K562 (cell line): ENCODE measurements at regions not wholly inside any gene's neighbourhood (a gene's known extent, or its start where the extent isn't known, plus 50 kb on each side); places are given as distances from the start of the nearest gene placed in this dataset.

Source experiments
- ATAC-seq: fragments of 200-7000 bp; cut with Tn5 transposase; 3 replicates; pipeline ENCODE4 v1.9.1; 2020; ENCODE audit warnings: moderate library complexity
- BruUV-seq: library from RNA; stranded (reverse); fragments of 400-500 nt; replicated peaks from 2 replicates; lab custom pipeline; 2021; lab: Mats Ljungman, UMichigan
- CTCF ChIA-PET: fragments of 300-600 bp; formaldehyde crosslinking; extraction: SDS; loops from one replicate; lab custom pipeline; 2021; ENCODE audit warnings: low intra/inter-chr PET ratio; lab: Yijun Ruan, JAX
- POLR2A ChIA-PET: fragments of 300-600, 350-650 bp; sonication (Branson Sonifier 250); formaldehyde crosslinking; extraction: SDS; loops from one replicate; lab custom pipeline; 2021; ENCODE audit warnings: antibody characterized with exemption, inconsistent platforms; lab: Yijun Ruan, JAX
- DNase-seq, 4 experiments: peaks; one replicate each; pipeline versions ENCODE4 v3.0.0 to v3.0.0-alpha.2; 2011 to 2018; ENCODE audit warnings: low spot score in 3 of 4, mixed read lengths in 3 of 4; ENCODE audit errors: extremely low read depth in 1 of 4
- FAIRE-seq: peaks from 2 replicates; lab custom pipeline; 2011; peaks lifted over from hg19 to GRCh38; lab: Jason Lieb, UNC
- H2AFZ ChIP-seq: 2 replicates; pipeline ENCODE4 v1.6.0; 2011; ENCODE audit warnings: low read depth, low read length, control low read depth, inconsistent platforms
- H3K27ac ChIP-seq: fragments of 200-600 bp; 3 replicates; pipeline ENCODE4 v1.8.0; 2011; ENCODE audit warnings: low read depth, mild to moderate bottlenecking, control low read depth, inconsistent platforms, low read length, moderate library complexity, mixed read lengths; ENCODE audit errors: extremely low read depth
- H3K27me3 ChIP-seq, 2 experiments: fragments of 300-600 bp in 1 of 2; 2 replicates in 1 of 2; 3 replicates in 1 of 2; pipeline versions ENCODE4 v1.6.0 to v1.8.0; 2011; ENCODE audit warnings: inconsistent platforms in 2 of 2, low read length in 2 of 2, mild to moderate bottlenecking in 1 of 2, mixed read lengths in 1 of 2, moderate library complexity in 1 of 2; ENCODE audit not compliant: control insufficient read depth in 2 of 2, insufficient read depth in 2 of 2
- H3K36me3 ChIP-seq: fragments of 300-600 bp; 3 replicates; pipeline ENCODE4 v1.8.0; 2011; ENCODE audit warnings: mild to moderate bottlenecking, low read length, inconsistent platforms; ENCODE audit not compliant: control insufficient read depth, insufficient read depth
- H3K4me1 ChIP-seq, 2 experiments: fragments of 200-600 bp in 1 of 2; replicated peaks in 1 of 2; 2 replicates in 1 of 2; 3 replicates in 1 of 2; pipeline versions ENCODE4 v1.5.1 to v1.8.0; 2011; ENCODE audit warnings: inconsistent platforms in 2 of 2, low read length in 2 of 2, mild to moderate bottlenecking in 1 of 2, mixed read lengths in 1 of 2, moderate library complexity in 1 of 2; ENCODE audit not compliant: control insufficient read depth in 2 of 2, insufficient read depth in 2 of 2
- H3K4me2 ChIP-seq: 2 replicates; pipeline ENCODE4 v1.6.1; 2011; ENCODE audit warnings: low read length, control low read depth, inconsistent platforms, mixed read lengths; ENCODE audit not compliant: insufficient read depth
- H3K4me3 ChIP-seq: fragments of 200-600 bp; sonication (generic), shearing (Covaris generic); 2 replicates; pipeline ENCODE4 v1.5.1; 2016; ENCODE audit warnings: control low read depth, inconsistent platforms
- H3K79me2 ChIP-seq: fragments of 200-600 bp; 3 replicates; pipeline ENCODE4 v1.8.0; 2011; ENCODE audit warnings: low read length, inconsistent platforms; ENCODE audit not compliant: control insufficient read depth, insufficient read depth
- H3K9ac ChIP-seq, 2 experiments: 2 replicates each; pipeline versions ENCODE4 v1.6.0 to v1.6.1; 2011; ENCODE audit warnings: low read depth in 2 of 2, low read length in 2 of 2, control low read depth in 1 of 2, inconsistent platforms in 1 of 2, mild to moderate bottlenecking in 1 of 2, mixed read lengths in 1 of 2; ENCODE audit not compliant: insufficient read depth in 1 of 2
- H3K9me1 ChIP-seq: one replicate; pipeline ENCODE4 v1.6.0; 2011; ENCODE audit warnings: inconsistent platforms, mild to moderate bottlenecking, low read length, moderate library complexity; ENCODE audit not compliant: control insufficient read depth, insufficient read depth
- H3K9me3 ChIP-seq: replicated peaks from 2 replicates; pipeline ENCODE4 v1.5.1; 2011; ENCODE audit warnings: low read depth, low read length, inconsistent platforms; ENCODE audit not compliant: control insufficient read depth, insufficient read depth
- H4K20me1 ChIP-seq: replicated peaks from 2 replicates; pipeline ENCODE4 v1.6.1; 2011; ENCODE audit warnings: low read length, inconsistent platforms, mixed read lengths; ENCODE audit not compliant: control insufficient read depth, insufficient read depth
- IFI16 ChIP-seq: fragments of 250-450 bp; sonication (Bioruptor Pico); IDR thresholded peaks from 2 replicates; pipeline ENCODE4 v2.1.2; 2022; ENCODE audit warnings: mild to moderate bottlenecking, inconsistent platforms
- MYNN ChIP-seq, 2 experiments: sonication (generic); formaldehyde crosslinking in 1 of 2; IDR thresholded peaks; 2 replicates each; pipeline versions ENCODE4 v1.5.0 to v1.6.1; 2016 to 2020; ENCODE audit warnings: antibody characterized with exemption in 1 of 2, missing genetic modification reagents in 1 of 2
- NFIC ChIP-seq: fragments of 450-650 bp; IDR thresholded peaks from 2 replicates; pipeline ENCODE4 v1.6.1; 2017; ENCODE audit warnings: mild to moderate bottlenecking, inconsistent platforms
- NFIX ChIP-seq: fragments of 250-450 bp; sonication (Bioruptor Pico); IDR thresholded peaks from 2 replicates; pipeline ENCODE4 v1.4.0; 2020; ENCODE audit warnings: low read depth, mild to moderate bottlenecking, moderate library complexity
- SAFB2 ChIP-seq: fragments of 200-400 bp; formaldehyde crosslinking; IDR thresholded peaks from 2 replicates; pipeline ENCODE4 v1.6.1; 2018; ENCODE audit warnings: borderline replicate concordance, low read length, low read depth, moderate library complexity; ENCODE audit not compliant: severe bottlenecking
- SETDB1 ChIP-seq: IDR thresholded peaks from one replicate; pipeline ENCODE4 v1.6.1; 2012; ENCODE audit warnings: low read length, control low read depth, inconsistent platforms
- ZNF277 ChIP-seq: fragments of 250-450 bp; sonication (Bioruptor Pico); IDR thresholded peaks from 2 replicates; pipeline ENCODE4 v1.8.0; 2022; ENCODE audit warnings: inconsistent platforms, mild to moderate bottlenecking, moderate library complexity, borderline replicate concordance
- WGBS: fragments of 100-300 bp; shearing (Covaris generic); methylation state at CpG from one replicate; pipeline ENCODE4 v1.1.6; 2016; ENCODE audit warnings: low coverage, mixed read lengths; ENCODE audit not compliant: insufficient coverage; ENCODE audit errors: missing lambda C conversion rate; 5-methylcytosine and 5-hydroxymethylcytosine counted together
- in situ Hi-C: fragments of 300-500 bp; cut with MboI; formaldehyde crosslinking; loops from 4 replicates; pipeline ENCODE4 v1.15.0; 2018; ENCODE audit warnings: inconsistent platforms, mixed read lengths
- intact Hi-C: fragments of 100-400 bp; cut with micrococcal nuclease; formaldehyde crosslinking; loops from 2 replicates; pipeline ENCODE4 v1.14.2; 2022

GRCh38 chr5:25554077-25554476 is 909.3 kb upstream of the CDH10 start (continued):
- TF ChIP-seq ZNF277 (CRISPR knock-in tag) (no peak), MYNN (IDR thresholded peaks at IDR 0.05) (no peak), MYNN (CRISPR knock-in tag; IDR thresholded peaks at IDR 0.05) (no peak), SAFB2 (no peak), SETDB1 (no peak)

- intact Hi-C loops: no loop called here
- no peaks in the 10 kb centered on the region for H3K27me3 ChIP-seq
- H3K4me3 ChIP-seq: no peak overlapping the region
- no peak overlapping the region for H3K27ac ChIP-seq
- DNase-seq (no peak), ATAC-seq (no peak), FAIRE-seq (no peak)
- H3K4me1 ChIP-seq: no peaks in the 10 kb centered on the region
- H3K36me3 ChIP-seq: no peaks in the 10 kb centered on the region
- WGBS: 7% methylated on average over 2 of the region's 2 CpGs
- ChIA-PET CTCF (no interaction called here), POLR2A (no interaction called here)
- no TSS peak for BruUV-seq
- no peak overlapping the region for H3K9ac ChIP-seq
- H3K9me3 ChIP-seq: no peaks in the 10 kb centered on the region; the same call in 1 of the 2 replicates
- in situ Hi-C loops: no loop called here
- no peak overlapping the region for H3K4me2 ChIP-seq
- no peaks in the 10 kb centered on the region for H4K20me1 ChIP-seq
- TF ChIP-seq NFIX (CRISPR knock-in tag): peak; percentile 79
- TF ChIP-seq IFI16: no peak
- TF ChIP-seq NFIC: peak; percentile 76
- no peak overlapping the region for H2AFZ ChIP-seq
- H3K79me2 ChIP-seq: no peaks in the 10 kb centered on the region
- no peaks in the 10 kb centered on the region for H3K9me1 ChIP-seq
These were observed 908.2 kb upstream of the CDH10 start for GRCh38 chr5:25552871-25553481.
